ENCODE measurements at regions not wholly inside any gene's neighbourhood (a gene's known extent, or its start where the extent isn't known, plus 50 kb on each side); places are given as distances from the start of the nearest gene placed in this dataset.
A peak's percentile ranks its signal among the peaks of the same experiment; 100 is the strongest.
"Not testable (repeated sequence)": the region's sequence is repeated elsewhere in the genome, so short reads cannot be mapped to it uniquely, and the experiment has no call there.

DNA sequence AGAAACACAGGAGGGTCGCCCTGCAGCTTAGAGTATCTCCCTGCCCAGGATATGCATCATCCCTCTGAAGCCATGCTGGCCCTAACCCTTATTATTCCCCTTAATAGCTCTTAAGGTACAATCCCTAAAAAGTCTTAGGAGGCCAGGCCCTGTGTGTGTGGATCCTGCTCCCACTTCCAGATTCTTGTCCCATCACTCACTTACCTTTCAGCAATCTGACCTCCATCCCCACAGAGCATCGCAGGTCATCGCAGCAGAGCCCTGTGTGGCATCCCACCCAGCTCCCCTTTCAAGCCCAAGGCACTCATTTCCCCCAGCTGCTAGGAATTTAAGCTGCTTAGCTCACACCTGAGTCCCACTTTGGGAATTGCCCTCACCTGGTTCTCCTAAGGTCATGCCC is 223.8 kb upstream of the SMLR1 start:
- peaks cover 32% of the 10 kb centered on the region for H3K4me1 ChIP-seq (replicated peaks)
- no peaks in the 10 kb centered on the region for H3K9me3 ChIP-seq (replicated peaks)
- no peaks in the 10 kb centered on the region for H3K36me3 ChIP-seq
- DNase-seq (ENCODE audit: low read depth in 1 of 2, low spot score in 2 of 2) = no peak
- H3K4me3 ChIP-seq = no peak overlapping the region
- no peak overlapping the region for H3K27ac ChIP-seq
- no peaks in the 10 kb centered on the region for H3K27me3 ChIP-seq (replicated peaks)

DNA sequence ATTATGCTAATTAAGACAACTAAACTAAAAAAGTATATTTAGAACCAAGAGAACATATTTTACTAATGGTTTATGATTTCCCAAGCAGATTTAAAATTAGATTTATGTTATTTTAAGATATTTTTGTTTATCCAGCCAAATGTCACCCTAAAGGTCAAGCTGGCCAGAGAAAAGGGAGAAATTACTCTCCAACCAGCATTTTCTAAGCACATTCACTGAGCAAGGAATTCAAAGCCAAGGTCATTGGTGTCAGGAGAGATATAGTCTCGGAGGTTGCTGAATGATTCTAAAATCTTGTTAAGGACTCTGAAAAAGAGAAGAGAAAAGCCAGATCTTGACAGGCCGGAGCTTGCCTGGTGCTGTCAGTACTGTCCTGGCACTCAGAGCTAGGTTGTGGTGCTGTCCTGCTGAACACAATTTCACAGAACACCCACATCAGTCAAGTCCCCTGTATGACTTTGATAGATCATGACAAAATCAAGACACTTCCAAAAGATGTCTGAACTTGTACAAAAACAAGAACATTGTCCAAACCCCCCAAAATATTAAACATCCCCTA is 222.3 kb upstream of the SMLR1 start:
- DNase-seq (ENCODE audit: low read depth in 1 of 2, low spot score in 2 of 2) = no peak
- no peak overlapping the region for H3K27ac ChIP-seq
- H3K9me3 ChIP-seq (replicated peaks) = no peaks in the 10 kb centered on the region
- H3K4me1 ChIP-seq (replicated peaks) = peaks cover 32% of the 10 kb centered on the region
- H3K27me3 ChIP-seq (replicated peaks) = no peaks in the 10 kb centered on the region
- no peak overlapping the region for H3K4me3 ChIP-seq
- no peaks in the 10 kb centered on the region for H3K36me3 ChIP-seq

DNA sequence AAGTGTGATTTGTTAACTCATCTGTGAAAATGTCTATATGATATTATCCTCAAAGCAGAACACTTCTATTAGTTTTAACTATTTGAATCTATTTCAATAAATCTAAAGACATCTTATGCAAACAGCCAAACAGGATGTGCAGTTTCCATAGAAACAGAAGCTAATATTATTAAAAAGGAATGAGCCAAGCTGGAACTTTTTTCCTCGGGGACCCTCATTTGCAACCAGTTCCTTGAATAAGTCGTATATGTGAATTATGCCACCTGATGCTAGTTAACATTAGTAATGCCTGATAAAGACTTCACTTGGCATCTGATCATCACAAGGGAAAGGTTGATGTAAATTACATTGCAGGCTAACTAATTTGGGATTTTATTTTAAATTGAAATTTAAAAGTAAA is 216.9 kb upstream of the SMLR1 start:
- Histone ChIP-seq H3K27me3 (replicated peaks) (no peaks in the 10 kb centered on the region), H3K27ac (no peak overlapping the region), H3K36me3 (no peaks in the 10 kb centered on the region), H3K9me3 (replicated peaks) (no peaks in the 10 kb centered on the region), H3K4me1 (replicated peaks) (no peaks in the 10 kb centered on the region), H3K4me3 (no peak overlapping the region)
- no peak for DNase-seq (ENCODE audit: low read depth in 1 of 2, low spot score in 2 of 2)

GRCh38 chr6:130611366-130611765 is 215.8 kb upstream of the SMLR1 start:
- Histone ChIP-seq H3K36me3 (no peaks in the 10 kb centered on the region), H3K9me3 (replicated peaks) (no peaks in the 10 kb centered on the region), H3K27ac (no peak overlapping the region), H3K4me1 (replicated peaks) (no peaks in the 10 kb centered on the region), H3K4me3 (no peak overlapping the region), H3K27me3 (replicated peaks) (no peaks in the 10 kb centered on the region)
- no peak for DNase-seq (ENCODE audit: low read depth in 1 of 2, low spot score in 2 of 2)

- Histone ChIP-seq H3K9me3 (replicated peaks) (no peaks in the 10 kb centered on the region), H3K36me3 (no peaks in the 10 kb centered on the region), H3K27me3 (replicated peaks) (no peaks in the 10 kb centered on the region), H3K4me1 (replicated peaks) (no peaks in the 10 kb centered on the region), H3K4me3 (no peak overlapping the region), H3K27ac (no peak overlapping the region)
- DNase-seq (ENCODE audit: low read depth in 1 of 2, low spot score in 2 of 2) = no peak
Measured at GRCh38 chr6:130613176-130613575, 214.0 kb upstream of the SMLR1 start.

DNA sequence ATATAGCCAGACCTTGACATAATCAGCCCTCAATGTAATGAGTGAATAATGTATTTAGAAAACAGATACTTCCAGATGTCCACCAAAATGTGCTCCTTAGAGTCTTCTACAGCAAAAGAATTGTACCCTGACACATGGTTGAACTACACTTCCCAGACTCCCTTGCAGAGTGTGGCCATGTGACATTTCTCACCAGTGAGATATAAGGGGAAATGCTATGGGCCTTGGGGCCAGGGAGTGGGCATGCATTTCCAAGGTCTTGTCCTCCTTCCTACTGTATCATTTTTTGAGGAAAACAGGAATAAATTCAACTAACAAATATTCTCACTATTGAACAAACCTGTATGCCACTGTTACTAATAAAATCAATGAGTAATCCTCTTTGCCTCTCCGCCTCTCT is 211.4 kb upstream of the SMLR1 start:
- DNase-seq (ENCODE audit: low read depth in 1 of 2, low spot score in 2 of 2) = no peak
- Histone ChIP-seq H3K4me1 (replicated peaks) (peaks cover 7% of the 10 kb centered on the region; the same call in 1 of the 2 replicates), H3K27ac (no peak overlapping the region), H3K9me3 (replicated peaks) (no peaks in the 10 kb centered on the region), H3K36me3 (no peaks in the 10 kb centered on the region), H3K27me3 (replicated peaks) (no peaks in the 10 kb centered on the region), H3K4me3 (no peak overlapping the region)

DNA sequence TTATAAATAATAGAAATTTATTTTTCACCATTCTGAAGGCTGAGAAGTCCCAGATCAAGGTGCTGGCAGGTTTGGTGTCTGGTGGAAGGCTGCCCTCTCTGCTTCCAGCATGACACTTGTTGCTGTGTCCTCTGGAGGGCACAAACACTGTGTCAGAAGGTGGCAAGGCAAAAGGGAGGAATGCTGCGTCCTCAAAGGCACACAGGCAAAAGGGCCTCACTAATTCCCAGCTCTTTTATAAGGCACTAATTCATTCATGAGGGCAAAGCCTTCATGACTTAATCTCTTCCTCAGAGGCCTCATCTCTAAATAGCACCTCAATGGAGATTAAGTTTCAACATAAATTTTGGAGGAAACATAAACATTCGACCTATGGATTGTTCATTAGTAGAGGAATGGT is 209.5 kb upstream of the SMLR1 start:
- Histone ChIP-seq H3K27ac (no peak overlapping the region), H3K4me3 (no peak overlapping the region), H3K36me3 (no peaks in the 10 kb centered on the region), H3K27me3 (replicated peaks) (no peaks in the 10 kb centered on the region), H3K9me3 (replicated peaks) (no peaks in the 10 kb centered on the region), H3K4me1 (replicated peaks) (peaks cover 7% of the 10 kb centered on the region; the same call in 1 of the 2 replicates)
- DNase-seq (ENCODE audit: low read depth in 1 of 2, low spot score in 2 of 2) = no peak

DNA sequence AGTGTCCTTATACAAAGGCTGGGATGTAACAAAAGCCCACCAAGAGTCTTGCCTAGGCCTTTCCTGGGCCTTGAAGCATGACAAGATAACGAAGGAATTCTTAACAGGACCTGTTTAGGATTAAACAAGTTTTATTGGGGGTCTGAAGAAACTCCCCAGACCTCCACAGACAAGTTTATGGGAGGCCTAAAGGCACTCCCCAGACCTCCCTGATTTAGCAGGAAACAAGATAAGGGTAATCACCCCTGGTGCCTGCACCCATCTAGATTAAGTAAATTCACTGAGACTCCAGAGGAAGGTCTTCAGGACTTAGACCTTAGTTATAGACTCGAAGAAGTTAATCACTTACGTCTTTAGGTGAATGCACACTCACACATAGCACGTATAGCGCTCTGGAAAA is 208.4 kb upstream of the SMLR1 start:
- H3K4me1 ChIP-seq (replicated peaks); H3K9me3 ChIP-seq (replicated peaks); H3K27ac ChIP-seq; DNase-seq (ENCODE audit: low read depth in 1 of 2, low spot score in 2 of 2); H3K27me3 ChIP-seq (replicated peaks); H3K4me3 ChIP-seq; H3K36me3 ChIP-seq: not testable (repeated sequence)

DNA sequence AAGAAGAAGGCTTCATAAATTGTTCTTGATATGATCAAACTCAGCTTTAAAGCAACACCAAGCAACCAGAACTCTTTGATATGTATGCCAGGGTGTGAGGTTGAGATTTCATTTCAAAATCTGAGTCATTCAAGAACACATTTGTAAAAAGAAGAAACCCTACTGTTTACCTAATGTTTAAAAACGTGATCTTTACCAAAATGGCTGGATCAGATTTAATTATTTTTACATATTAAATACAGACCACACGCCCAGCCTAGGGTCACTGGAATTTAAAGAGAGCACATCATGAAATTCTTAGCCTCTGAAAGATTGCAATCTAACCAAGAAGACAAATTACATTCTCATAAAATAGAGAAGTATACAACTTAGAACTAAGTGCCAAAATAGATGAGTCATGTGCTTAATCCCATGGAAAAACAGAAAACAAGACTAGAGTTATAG is 206.8 kb upstream of the SMLR1 start:
- peak in 1 of 2 experiments; percentile 34 for DNase-seq (ENCODE audit: low read depth in 1 of 2, low spot score in 2 of 2)
- Histone ChIP-seq H3K27ac (no peak overlapping the region), H3K9me3 (replicated peaks) (no peaks in the 10 kb centered on the region), H3K27me3 (replicated peaks) (no peaks in the 10 kb centered on the region), H3K4me1 (replicated peaks) (peaks cover 9% of the 10 kb centered on the region), H3K36me3 (no peaks in the 10 kb centered on the region), H3K4me3 (no peak overlapping the region)

- Histone ChIP-seq H3K9me3 (replicated peaks) (no peaks in the 10 kb centered on the region), H3K27ac (no peak overlapping the region), H3K36me3 (no peaks in the 10 kb centered on the region), H3K4me1 (replicated peaks) (peaks cover 20% of the 10 kb centered on the region), H3K4me3 (no peak overlapping the region), H3K27me3 (replicated peaks) (no peaks in the 10 kb centered on the region)
- no peak for DNase-seq (ENCODE audit: low read depth in 1 of 2, low spot score in 2 of 2)
Measured at GRCh38 chr6:130622142-130622541, 205.1 kb upstream of the SMLR1 start.

GRCh38 chr6:130624046-130624445 is 203.2 kb upstream of the SMLR1 start:
- Histone ChIP-seq H3K4me3 (no peak overlapping the region), H3K36me3 (no peaks in the 10 kb centered on the region), H3K4me1 (replicated peaks) (peaks cover 20% of the 10 kb centered on the region), H3K9me3 (replicated peaks) (no peaks in the 10 kb centered on the region), H3K27ac (no peak overlapping the region; the same call in 1 of the 2 replicates), H3K27me3 (replicated peaks) (no peaks in the 10 kb centered on the region)
- no peak for DNase-seq (ENCODE audit: low read depth in 1 of 2, low spot score in 2 of 2)

- Histone ChIP-seq H3K4me1 (replicated peaks) (peaks cover 13% of the 10 kb centered on the region), H3K9me3 (replicated peaks) (no peaks in the 10 kb centered on the region), H3K27me3 (replicated peaks) (no peaks in the 10 kb centered on the region), H3K4me3 (no peak overlapping the region), H3K36me3 (no peaks in the 10 kb centered on the region), H3K27ac (peak overlapping the region; percentile 34)
- peak in 1 of 2 experiments; percentile 57 for DNase-seq (ENCODE audit: low read depth in 1 of 2, low spot score in 2 of 2)
Measured at GRCh38 chr6:130625825-130626527, 201.2 kb upstream of the SMLR1 start.

GRCh38 chr6:130628862-130629261 is 198.3 kb upstream of the SMLR1 start:
- DNase-seq (ENCODE audit: low read depth in 1 of 2, low spot score in 2 of 2) = no peak
- Histone ChIP-seq H3K27ac (no peak overlapping the region), H3K36me3 (no peaks in the 10 kb centered on the region)

GRCh38 chr6:130629640-130630039 is 197.6 kb upstream of the SMLR1 start:
- DNase-seq (ENCODE audit: low read depth in 1 of 2, low spot score in 2 of 2) = no peak
- Histone ChIP-seq H3K27ac (no peak overlapping the region), H3K36me3 (no peaks in the 10 kb centered on the region), H3K4me1 (replicated peaks) (peaks cover 13% of the 10 kb centered on the region), H3K27me3 (replicated peaks) (no peaks in the 10 kb centered on the region), H3K9me3 (replicated peaks) (no peaks in the 10 kb centered on the region), H3K4me3 (no peak overlapping the region)

More at GRCh38 chr6:130628862-130629261, 198.3 kb upstream of the SMLR1 start:
- Histone ChIP-seq H3K9me3 (replicated peaks) (no peaks in the 10 kb centered on the region), H3K27me3 (replicated peaks) (no peaks in the 10 kb centered on the region), H3K4me1 (replicated peaks) (peaks cover 13% of the 10 kb centered on the region), H3K4me3 (no peak overlapping the region)
